Upper lobe of left lung (tissue), 6 donors: ENCODE measurements at regions not wholly inside any gene's neighbourhood (a gene's known extent, or its start where the extent isn't known, plus 50 kb on each side); places are given as distances from the start of the nearest gene placed in this dataset.
"Not testable (repeated sequence)": the region's sequence is repeated elsewhere in the genome, so short reads cannot be mapped to it uniquely, and the experiment has no call there.

Source experiments
- ATAC-seq, 2 donors: fragments of 200-7000 bp; cut with Tn5 transposase; one replicate each; pipeline ENCODE4 v1.9.1; 2022; ENCODE audit warnings: mild to moderate bottlenecking in 2 of 2, moderate library complexity in 2 of 2; ENCODE audit not compliant: low FRiP score in 2 of 2
- DNase-seq, 2 donors: peaks; one replicate each; pipeline ENCODE4 v3.0.0-alpha.2; 2019 to 2020
- H3K27ac ChIP-seq, 4 donors: fragments of 200-600 bp; sonication (generic); one replicate each; pipeline ENCODE4 v1.5.1; 2016 to 2019
- H3K27me3 ChIP-seq, 4 donors: fragments of 200-600 bp; sonication (generic); one replicate each; pipeline ENCODE4 v1.5.1; 2017 to 2019
- H3K36me3 ChIP-seq, 4 donors: fragments of 200-600 bp; sonication (generic); one replicate each; pipeline ENCODE4 v1.5.1; 2016 to 2019
- H3K4me1 ChIP-seq, 4 donors: fragments of 200-600 bp; sonication (generic); one replicate each; pipeline ENCODE4 v1.5.1; 2018 to 2019
- H3K4me3 ChIP-seq, 4 donors: fragments of 200-600 bp; sonication (generic); one replicate each; pipeline ENCODE4 v1.5.1; 2017 to 2019; ENCODE audit warnings: mild to moderate bottlenecking in 2 of 4, moderate library complexity in 1 of 4
- H3K9me3 ChIP-seq, 4 donors: fragments of 200-600 bp; sonication (generic); one replicate each; pipeline ENCODE4 v1.5.1; 2018 to 2019
- CTCF ChIP-seq, 6 experiments: fragments of 450-650 bp in 4 of 6; fragments of 200-600 bp in 2 of 6; sonication (generic) in 2 of 6; IDR thresholded peaks; one replicate each; pipeline ENCODE4 v1.5.1; 2016 to 2019; ENCODE audit warnings: antibody characterized with exemption in 6 of 6
- EP300 ChIP-seq, 4 donors: sonication (generic); formaldehyde crosslinking; IDR thresholded peaks; one replicate each; pipeline ENCODE4 v1.5.1; 2017; ENCODE audit warnings: antibody characterized with exemption in 4 of 4, control low read depth in 2 of 4
- POLR2A ChIP-seq, 4 donors: fragments of 450-650 bp; IDR thresholded peaks; one replicate each; pipeline ENCODE4 v1.5.1; 2016 to 2017; ENCODE audit warnings: antibody characterized with exemption in 4 of 4, mild to moderate bottlenecking in 2 of 4
- POLR2AphosphoS5 ChIP-seq, 2 donors: sonication (generic); formaldehyde crosslinking; IDR thresholded peaks; one replicate each; pipeline ENCODE4 v1.5.1; 2017; ENCODE audit warnings: antibody characterized with exemption in 2 of 2
- WGBS, 2 donors: methylation state at CpG; one replicate each; pipeline ENCODE4 v1.1.5; 2017 to 2018; 5-methylcytosine and 5-hydroxymethylcytosine counted together
- donor health status: DM: no; HTN: no; CAD: no; lungs with moderate emphysema.
- donor health status: DM: no; HTN: yes; CAD: no; lungs with severe emphysema.

GRCh38 chr22:19659805-19660345 is 54.4 kb upstream of the SEPTIN5 start:
- Histone ChIP-seq H3K4me1 (peaks cover 0 to 5% (median 0%) of the 10 kb centered on the region in 4 donors), H3K27ac (no peak overlapping the region), H3K36me3 (no peaks in the 10 kb centered on the region), H3K27me3 (no peaks in the 10 kb centered on the region), H3K4me3 (no peak overlapping the region), H3K9me3 (no peaks in the 10 kb centered on the region)
- no peak for ATAC-seq
- WGBS, 2 donors: 94 to 95% methylated on average over 10 to 12 of the region's 12 CpGs
- DNase-seq: no peak
- TF ChIP-seq POLR2A (IDR thresholded peaks at IDR 0.05) (no peak), EP300 (IDR thresholded peaks at IDR 0.05) (no peak), CTCF (IDR thresholded peaks at IDR 0.05) (no peak), POLR2AphosphoS5 (IDR thresholded peaks at IDR 0.05) (no peak)

GRCh38 chr22:19660583-19660982 is 53.7 kb upstream of the SEPTIN5 start:
- not testable (repeated sequence) for H3K9me3 ChIP-seq, H3K4me3 ChIP-seq, H3K36me3 ChIP-seq, H3K27me3 ChIP-seq, ATAC-seq, H3K27ac ChIP-seq, DNase-seq, H3K4me1 ChIP-seq
- 93% methylated on average over 12 of the region's 12 CpGs for WGBS, 2 donors

- ATAC-seq (no peak), DNase-seq (no peak)
- no peak overlapping the region for H3K4me3 ChIP-seq
- H3K36me3 ChIP-seq: no peaks in the 10 kb centered on the region
- no peak overlapping the region for H3K27ac ChIP-seq
- H3K4me1 ChIP-seq: peaks cover 0 to 5% (median 0%) of the 10 kb centered on the region in 4 donors
- H3K27me3 ChIP-seq: no peaks in the 10 kb centered on the region
- no peak for TF ChIP-seq POLR2A (IDR thresholded peaks at IDR 0.05)
- no peak for TF ChIP-seq CTCF (IDR thresholded peaks at IDR 0.05)
- TF ChIP-seq EP300 (IDR thresholded peaks at IDR 0.05): no peak
- no peak for TF ChIP-seq POLR2AphosphoS5 (IDR thresholded peaks at IDR 0.05)
- no peaks in the 10 kb centered on the region for H3K9me3 ChIP-seq
Observed at GRCh38 chr22:19661156-19661555, 53.1 kb upstream of the SEPTIN5 start.

GRCh38 chr22:19662049-19662684 is 52.1 kb upstream of the SEPTIN5 start:
- WGBS, 2 donors: 80 to 85% methylated on average over 20 to 22 of the region's 22 CpGs
- peak in 1 of 2 donors; percentile 38 for DNase-seq
- H3K27ac ChIP-seq, H3K27me3 ChIP-seq, ATAC-seq, H3K9me3 ChIP-seq, H3K36me3 ChIP-seq, H3K4me1 ChIP-seq, H3K4me3 ChIP-seq: not testable (repeated sequence)

GRCh38 chr22:19663286-19663815 is 51.0 kb upstream of the SEPTIN5 start:
- Histone ChIP-seq H3K4me1 (peaks cover 0 to 5% (median 0%) of the 10 kb centered on the region in 4 donors), H3K4me3 (no peak overlapping the region), H3K27me3 (no peaks in the 10 kb centered on the region), H3K27ac (no peak overlapping the region), H3K36me3 (no peaks in the 10 kb centered on the region), H3K9me3 (no peaks in the 10 kb centered on the region)
- 17 to 32% methylated on average over 6 of the region's 6 CpGs for WGBS, 2 donors
- TF ChIP-seq POLR2A (IDR thresholded peaks at IDR 0.05) (no peak), POLR2AphosphoS5 (IDR thresholded peaks at IDR 0.05) (no peak), CTCF (IDR thresholded peaks at IDR 0.05) (no peak), EP300 (IDR thresholded peaks at IDR 0.05) (no peak)
- ATAC-seq (peak; percentile 39 to 58), DNase-seq (peak in 1 of 2 donors; percentile 30)
